Retinal pigment epithelial cell (primary cell): ENCODE measurements at regions not wholly inside any gene's neighbourhood (a gene's known extent, or its start where the extent isn't known, plus 50 kb on each side); places are given as distances from the start of the nearest gene placed in this dataset.

Experiments used
- DNase-seq: peaks from one replicate; pipeline ENCODE4 v3.0.0-alpha.2; 2010; ENCODE audit warnings: low read depth
- H3K4me3 ChIP-seq: 2 replicates; pipeline ENCODE4 v1.5.1; 2011; ENCODE audit warnings: mild to moderate bottlenecking, low read length, control low read depth, moderate library complexity
- TF ChIP-seq, protein P1 (sequence below): conservative IDR thresholded peaks from 2 replicates; pipeline ENCODE4 v1.5.1; 2011; ENCODE audit warnings: low read depth, low read length, control low read depth, inconsistent platforms

DNA sequence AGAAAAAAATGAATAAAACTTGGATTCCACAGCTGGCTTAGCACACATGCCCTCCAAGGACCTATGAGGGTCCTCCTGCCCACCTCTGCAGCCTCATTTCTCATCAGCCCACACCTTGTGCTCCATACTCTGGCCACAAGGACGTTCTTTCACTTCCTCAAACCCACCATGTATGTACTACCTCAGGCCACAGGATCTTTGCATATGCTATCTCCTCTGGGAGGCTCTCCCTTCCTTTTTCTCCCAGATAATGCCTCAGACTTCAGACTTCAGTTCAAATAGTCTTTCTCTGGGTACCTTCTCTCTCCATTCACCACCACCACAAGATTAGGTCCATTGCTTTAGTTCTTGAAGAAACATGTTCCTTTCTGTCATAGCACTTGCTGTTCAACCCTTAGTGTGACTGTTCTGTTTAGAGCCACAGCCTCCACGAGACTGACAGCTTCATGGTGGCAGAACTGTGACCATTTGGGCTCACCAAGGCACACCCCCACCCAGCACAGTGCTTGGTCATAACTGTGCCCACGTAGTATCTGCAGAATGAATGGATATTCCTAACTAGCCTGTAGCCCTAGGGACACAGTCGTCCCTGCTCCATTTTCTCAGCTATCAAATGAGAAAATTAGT is 146.7 kb upstream of the LRFN2 start:
- TF ChIP-seq, protein P1, sequence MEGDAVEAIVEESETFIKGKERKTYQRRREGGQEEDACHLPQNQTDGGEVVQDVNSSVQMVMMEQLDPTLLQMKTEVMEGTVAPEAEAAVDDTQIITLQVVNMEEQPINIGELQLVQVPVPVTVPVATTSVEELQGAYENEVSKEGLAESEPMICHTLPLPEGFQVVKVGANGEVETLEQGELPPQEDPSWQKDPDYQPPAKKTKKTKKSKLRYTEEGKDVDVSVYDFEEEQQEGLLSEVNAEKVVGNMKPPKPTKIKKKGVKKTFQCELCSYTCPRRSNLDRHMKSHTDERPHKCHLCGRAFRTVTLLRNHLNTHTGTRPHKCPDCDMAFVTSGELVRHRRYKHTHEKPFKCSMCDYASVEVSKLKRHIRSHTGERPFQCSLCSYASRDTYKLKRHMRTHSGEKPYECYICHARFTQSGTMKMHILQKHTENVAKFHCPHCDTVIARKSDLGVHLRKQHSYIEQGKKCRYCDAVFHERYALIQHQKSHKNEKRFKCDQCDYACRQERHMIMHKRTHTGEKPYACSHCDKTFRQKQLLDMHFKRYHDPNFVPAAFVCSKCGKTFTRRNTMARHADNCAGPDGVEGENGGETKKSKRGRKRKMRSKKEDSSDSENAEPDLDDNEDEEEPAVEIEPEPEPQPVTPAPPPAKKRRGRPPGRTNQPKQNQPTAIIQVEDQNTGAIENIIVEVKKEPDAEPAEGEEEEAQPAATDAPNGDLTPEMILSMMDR: no peak
- H3K4me3 ChIP-seq: no peak overlapping the region
- no peak for DNase-seq

DNA sequence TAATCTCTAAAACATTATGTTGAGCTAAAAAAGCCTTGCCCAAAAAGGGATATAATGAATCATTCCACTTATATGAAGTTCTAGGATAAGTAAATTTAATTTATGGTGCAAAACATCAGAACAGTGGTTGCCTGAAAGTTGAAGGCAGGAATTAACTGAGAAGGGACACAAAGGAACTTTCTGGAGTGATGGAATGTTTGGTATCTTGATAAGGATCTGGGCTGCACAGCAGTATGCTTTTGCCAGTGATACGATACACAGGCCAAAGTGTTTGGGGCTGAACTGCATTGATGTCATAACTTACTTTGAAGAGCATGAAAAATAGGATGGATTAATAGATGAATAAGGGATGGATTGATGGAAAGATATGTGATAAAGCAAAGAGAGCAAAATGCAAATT is 146.1 kb upstream of the LRFN2 start:
- no peak overlapping the region for H3K4me3 ChIP-seq
- TF ChIP-seq, protein P1: no peak
- no peak for DNase-seq

DNA sequence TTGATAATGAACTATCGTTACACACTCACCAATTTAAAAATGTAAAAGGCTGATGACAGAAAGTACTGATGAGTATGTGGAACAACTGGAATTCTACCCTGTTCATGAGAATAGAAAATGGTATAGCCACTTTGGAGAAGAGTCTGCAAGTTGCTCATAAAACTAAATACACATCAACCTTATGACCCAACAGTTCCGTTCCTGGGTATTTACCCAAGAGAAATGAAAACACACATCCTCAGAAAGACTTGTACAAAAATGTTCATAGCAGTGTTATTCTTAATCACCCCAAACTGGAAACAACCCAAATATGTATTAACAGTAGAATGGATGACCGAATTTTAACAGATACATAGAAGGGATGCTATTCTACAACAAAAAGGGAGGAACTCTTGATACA is 145.7 kb upstream of the LRFN2 start:
- no peak for DNase-seq
- no peak overlapping the region for H3K4me3 ChIP-seq
- TF ChIP-seq, protein P1: no peak

DNA sequence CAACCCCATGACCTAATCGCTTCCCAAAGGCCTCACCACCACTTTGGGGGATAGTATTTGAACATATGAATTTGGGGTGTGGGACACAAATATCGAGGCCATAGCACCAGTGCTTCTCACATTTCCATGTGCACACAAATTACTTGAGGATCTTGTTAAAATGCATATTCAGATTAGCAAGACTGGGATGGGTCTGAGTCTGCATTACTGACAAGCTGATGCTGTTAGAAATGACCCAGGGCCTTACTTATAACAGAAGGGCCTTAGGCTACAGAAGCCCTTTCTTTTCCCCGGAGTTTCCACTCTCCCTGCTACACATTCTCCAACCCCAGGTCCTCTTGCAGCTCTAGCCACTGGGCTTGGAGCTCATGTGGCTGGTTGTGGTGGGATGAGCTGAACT is 141.5 kb upstream of the LRFN2 start:
- TF ChIP-seq, protein P1: no peak
- no peak for DNase-seq
- no peak overlapping the region for H3K4me3 ChIP-seq

DNA sequence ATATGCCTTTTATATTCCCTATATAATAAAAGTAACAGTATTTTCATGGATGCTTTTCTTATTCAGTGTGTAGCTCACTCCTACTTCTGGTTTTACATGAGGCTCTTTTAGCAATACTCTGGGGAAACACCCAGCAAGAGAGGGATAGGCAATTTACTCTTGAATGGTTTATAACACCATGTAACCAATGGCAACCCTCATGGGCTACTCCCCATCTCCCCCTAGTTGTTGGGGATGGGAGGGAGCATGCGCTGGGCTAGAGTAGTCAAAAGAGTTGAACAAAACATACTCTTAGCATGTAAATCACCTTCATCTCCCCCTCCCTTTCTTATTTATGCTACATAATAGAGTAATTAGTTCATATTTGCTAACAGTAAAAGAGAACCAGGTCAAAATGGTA is 140.1 kb upstream of the LRFN2 start:
- TF ChIP-seq, protein P1: no peak
- DNase-seq: no peak
- H3K4me3 ChIP-seq: no peak overlapping the region

DNA sequence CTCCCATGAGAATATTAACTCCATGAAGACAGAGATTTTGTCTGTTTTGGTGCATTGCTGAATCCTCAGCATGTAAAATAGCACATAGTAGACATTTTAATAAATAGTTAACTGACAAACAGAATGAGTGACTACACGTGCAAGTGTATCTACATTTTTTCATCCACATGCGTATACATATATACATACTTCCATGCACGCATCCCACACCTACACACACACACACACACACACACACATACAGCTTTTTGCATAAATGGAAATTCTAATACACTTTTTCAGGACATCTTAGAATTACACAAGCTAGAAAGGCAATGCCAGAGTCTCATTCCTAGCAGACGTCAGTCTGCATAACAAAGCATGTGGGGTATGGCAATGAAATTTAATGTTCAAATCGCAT is 139.7 kb upstream of the LRFN2 start:
- H3K4me3 ChIP-seq: no peak overlapping the region
- DNase-seq: no peak
- TF ChIP-seq, protein P1: no peak

DNA sequence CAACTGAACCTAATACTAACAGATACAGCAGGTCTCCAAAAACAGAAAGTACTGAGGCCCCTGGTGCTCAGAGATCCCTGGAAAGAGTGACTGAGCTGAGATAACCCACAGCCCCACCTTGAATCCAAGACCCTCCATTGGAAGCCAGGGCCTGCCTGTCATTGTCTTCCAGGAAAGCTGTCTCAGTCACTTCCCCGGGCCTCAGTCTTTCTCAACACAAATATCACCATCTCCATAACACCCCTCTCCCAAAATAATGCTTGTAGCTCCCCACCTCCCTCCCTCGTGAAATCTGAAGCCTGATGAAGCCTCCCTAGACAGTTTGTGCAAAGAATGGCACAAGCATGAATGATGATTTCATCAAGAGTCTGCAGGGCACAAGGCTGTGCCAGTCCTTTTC is 138.2 kb upstream of the LRFN2 start:
- no peak for DNase-seq
- H3K4me3 ChIP-seq: no peak overlapping the region
- TF ChIP-seq, protein P1: no peak
